KMS-11 (cell line): ENCODE measurements at regions not wholly inside any gene's neighbourhood (a gene's known extent, or its start where the extent isn't known, plus 50 kb on each side); places are given as distances from the start of the nearest gene placed in this dataset.
"Not testable (repeated sequence)": the region's sequence is repeated elsewhere in the genome, so short reads cannot be mapped to it uniquely, and the experiment has no call there.

Experiments used
- H2AFZ ChIP-seq: fragments of 200-600 bp; sonication (generic); 2 replicates; pipeline ENCODE4 v1.6.1; 2016; ENCODE audit warnings: antibody characterized with exemption, mixed run types, low read depth
- H3K27ac ChIP-seq: fragments of 200-600 bp; sonication (generic); 2 replicates; pipeline ENCODE4 v1.6.1; 2016; ENCODE audit warnings: mild to moderate bottlenecking, mixed run types
- H3K27me3 ChIP-seq: fragments of 200-600 bp; sonication (generic); 2 replicates; pipeline ENCODE4 v1.6.1; 2017; ENCODE audit warnings: mild to moderate bottlenecking, low read depth, mixed run types, moderate library complexity; ENCODE audit not compliant: insufficient read depth
- H3K36me3 ChIP-seq: fragments of 200-600 bp; sonication (generic); 2 replicates; pipeline ENCODE4 v1.6.1; 2017; ENCODE audit warnings: mild to moderate bottlenecking, mixed run types; ENCODE audit not compliant: insufficient read depth
- H3K4me1 ChIP-seq: fragments of 200-600 bp; sonication (generic); 2 replicates; pipeline ENCODE4 v1.6.1; 2016; ENCODE audit warnings: mild to moderate bottlenecking, low read depth, mixed run types; ENCODE audit not compliant: poor library complexity, severe bottlenecking
- H3K4me2 ChIP-seq: fragments of 200-600 bp; sonication (generic); 2 replicates; pipeline ENCODE4 v1.7.0; 2016; ENCODE audit warnings: mild to moderate bottlenecking, mixed run types
- H3K4me3 ChIP-seq: fragments of 200-600 bp; sonication (generic); IDR thresholded peaks from 2 replicates; pipeline ENCODE4 v1.6.1; 2017; ENCODE audit warnings: low read depth, low read length, mixed read lengths; ENCODE audit not compliant: insufficient read depth
- H3K79me2 ChIP-seq: fragments of 200-600 bp; sonication (generic); 2 replicates; pipeline ENCODE4 v1.6.1; 2016; ENCODE audit warnings: low read depth, mixed run types; ENCODE audit not compliant: insufficient read depth
- H3K9ac ChIP-seq: fragments of 200-600 bp; sonication (generic); 2 replicates; pipeline ENCODE4 v1.6.1; 2016; ENCODE audit warnings: mild to moderate bottlenecking, mixed run types
- H4K20me1 ChIP-seq: fragments of 200-600 bp; sonication (generic); 2 replicates; pipeline ENCODE4 v1.6.1; 2016; ENCODE audit warnings: mild to moderate bottlenecking, mixed run types; ENCODE audit not compliant: insufficient read depth
- CTCF ChIP-seq: fragments of 200-600 bp; sonication (generic); conservative IDR thresholded peaks from 2 replicates; pipeline ENCODE4 v1.6.1; 2017; ENCODE audit warnings: low read depth, mild to moderate bottlenecking, antibody characterized with exemption, low read length, moderate library complexity, mixed read lengths

- no peaks in the 10 kb centered on the region for H3K79me2 ChIP-seq
- H3K4me2 ChIP-seq, result no peak overlapping the region
- H3K27me3 ChIP-seq, result no peaks in the 10 kb centered on the region
- H3K27ac ChIP-seq, result no peak overlapping the region
- TF ChIP-seq CTCF, result no peak
- H3K9ac ChIP-seq, result no peak overlapping the region
- no peaks in the 10 kb centered on the region for H3K4me1 ChIP-seq
- H4K20me1 ChIP-seq, result no peaks in the 10 kb centered on the region
- H3K4me3 ChIP-seq, result no peak overlapping the region
- no peak overlapping the region for H2AFZ ChIP-seq
- H3K36me3 ChIP-seq, result no peaks in the 10 kb centered on the region
Measured at GRCh38 chr3:177495566-177495965, 298.3 kb upstream of the TBL1XR1 start.

GRCh38 chr3:177498037-177498857 lies 301.0 kb upstream of the TBL1XR1 start:
- no peak for TF ChIP-seq CTCF
- Histone ChIP-seq H3K27me3 (no peaks in the 10 kb centered on the region), H3K4me3 (no peak overlapping the region), H3K9ac (no peak overlapping the region), H3K79me2 (no peaks in the 10 kb centered on the region), H3K27ac (no peak overlapping the region), H3K4me1 (no peaks in the 10 kb centered on the region), H3K36me3 (no peaks in the 10 kb centered on the region), H4K20me1 (no peaks in the 10 kb centered on the region), H2AFZ (no peak overlapping the region), H3K4me2 (no peak overlapping the region)

- H3K4me1 ChIP-seq, H3K79me2 ChIP-seq, H3K4me3 ChIP-seq, H3K36me3 ChIP-seq, H3K4me2 ChIP-seq, H4K20me1 ChIP-seq, H3K27ac ChIP-seq, H2AFZ ChIP-seq, H3K27me3 ChIP-seq, H3K9ac ChIP-seq: not testable (repeated sequence)
Measured at GRCh38 chr3:177499039-177499438, 301.8 kb upstream of the TBL1XR1 start.

GRCh38 chr3:177499779-177500423 lies 302.6 kb upstream of the TBL1XR1 start:
- TF ChIP-seq CTCF, result no peak
- no peaks in the 10 kb centered on the region for H3K36me3 ChIP-seq
- H3K9ac ChIP-seq, result no peak overlapping the region
- no peaks in the 10 kb centered on the region for H4K20me1 ChIP-seq
- no peaks in the 10 kb centered on the region for H3K4me1 ChIP-seq
- no peaks in the 10 kb centered on the region for H3K27me3 ChIP-seq
- H3K79me2 ChIP-seq, result no peaks in the 10 kb centered on the region
- H3K4me2 ChIP-seq, result no peak overlapping the region
- no peak overlapping the region for H2AFZ ChIP-seq
- no peak overlapping the region for H3K27ac ChIP-seq
- H3K4me3 ChIP-seq, result no peak overlapping the region

GRCh38 chr3:177510693-177511216 lies 313.5 kb upstream of the TBL1XR1 start:
- H3K27ac ChIP-seq, result no peak overlapping the region
- H3K79me2 ChIP-seq, result no peaks in the 10 kb centered on the region
- H3K36me3 ChIP-seq, result no peaks in the 10 kb centered on the region
- no peak overlapping the region for H2AFZ ChIP-seq
- H3K4me3 ChIP-seq, result no peak overlapping the region
- H3K27me3 ChIP-seq, result no peaks in the 10 kb centered on the region
- no peaks in the 10 kb centered on the region for H4K20me1 ChIP-seq
- no peak overlapping the region for H3K4me2 ChIP-seq
- no peaks in the 10 kb centered on the region for H3K4me1 ChIP-seq
- TF ChIP-seq CTCF, result no peak
- H3K9ac ChIP-seq, result no peak overlapping the region
